Sigmoid colon (tissue), 6 donors: ENCODE measurements at regions not wholly inside any gene's neighbourhood (a gene's known extent, or its start where the extent isn't known, plus 50 kb on each side); places are given as distances from the start of the nearest gene placed in this dataset.
"Not testable (repeated sequence)": the region's sequence is repeated elsewhere in the genome, so short reads cannot be mapped to it uniquely, and the experiment has no call there.

Source experiments
- DNase-seq: peaks from one replicate; pipeline ENCODE4 v3.0.0-alpha.2; 2019
- H3K27ac ChIP-seq, 4 donors: fragments of 200-600 bp; sonication (generic); one replicate each; pipeline ENCODE4 v1.5.1; 2016 to 2019; ENCODE audit warnings: mild to moderate bottlenecking in 1 of 4
- H3K27me3 ChIP-seq, 3 donors: fragments of 200-600 bp; sonication (generic); one replicate each; pipeline ENCODE4 v1.5.1; 2019; ENCODE audit warnings: mild to moderate bottlenecking in 1 of 3
- H3K36me3 ChIP-seq, 4 donors: fragments of 200-600 bp; sonication (generic); one replicate each; pipeline ENCODE4 v1.5.1; 2016 to 2019
- H3K4me1 ChIP-seq, 4 donors: fragments of 200-600 bp; sonication (generic); one replicate each; pipeline ENCODE4 v1.5.1; 2017 to 2019
- H3K4me3 ChIP-seq, 4 donors: fragments of 200-600 bp; sonication (generic); one replicate each; pipeline ENCODE4 v1.5.1; 2017 to 2019; ENCODE audit warnings: mild to moderate bottlenecking in 2 of 4, moderate library complexity in 1 of 4
- H3K9me3 ChIP-seq, 4 donors: fragments of 200-600 bp in 3 of 4; sonication (generic) in 3 of 4; one replicate each; pipeline versions ENCODE4 v1.5.1 to v1.6.1; 2013 to 2019
- EP300 ChIP-seq, 4 donors: sonication (generic); formaldehyde crosslinking; IDR thresholded peaks; one replicate each; pipeline ENCODE4 v1.6.1; 2017; ENCODE audit warnings: antibody characterized with exemption in 4 of 4
- POLR2A ChIP-seq, 2 donors: fragments of 450-650 bp; IDR thresholded peaks; one replicate each; pipeline ENCODE4 v1.6.1; 2016; ENCODE audit warnings: antibody characterized with exemption in 2 of 2, mild to moderate bottlenecking in 2 of 2, moderate library complexity in 2 of 2
- POLR2AphosphoS5 ChIP-seq, 4 donors: sonication (generic); formaldehyde crosslinking; IDR thresholded peaks; one replicate each; pipeline ENCODE4 v1.6.1; 2017; ENCODE audit warnings: antibody characterized with exemption in 4 of 4
- WGBS, 2 donors: extraction: QIAGEN DNeasy Blood & Tissue Kit; methylation state at CpG; one replicate each; pipeline ENCODE4 v1.1.7; 2013; 5-methylcytosine and 5-hydroxymethylcytosine counted together
- intact Hi-C: fragments of 100-400 bp; cut with DNase I; formaldehyde crosslinking; loops from one replicate; pipeline ENCODE4 v1.15.1; 2023
- TF ChIP-seq, protein P1 (sequence below), 4 experiments: fragments of 450-650 bp in 3 of 4; fragments of 200-600 bp in 1 of 4; IDR thresholded peaks; one replicate each; pipeline ENCODE4 v1.5.1; 2016 to 2019; ENCODE audit warnings: antibody characterized with exemption in 4 of 4, mild to moderate bottlenecking in 3 of 4, moderate library complexity in 2 of 4
- donor health status: healthy with polysubstance abuse.
- donor health status: healthy.

DNA sequence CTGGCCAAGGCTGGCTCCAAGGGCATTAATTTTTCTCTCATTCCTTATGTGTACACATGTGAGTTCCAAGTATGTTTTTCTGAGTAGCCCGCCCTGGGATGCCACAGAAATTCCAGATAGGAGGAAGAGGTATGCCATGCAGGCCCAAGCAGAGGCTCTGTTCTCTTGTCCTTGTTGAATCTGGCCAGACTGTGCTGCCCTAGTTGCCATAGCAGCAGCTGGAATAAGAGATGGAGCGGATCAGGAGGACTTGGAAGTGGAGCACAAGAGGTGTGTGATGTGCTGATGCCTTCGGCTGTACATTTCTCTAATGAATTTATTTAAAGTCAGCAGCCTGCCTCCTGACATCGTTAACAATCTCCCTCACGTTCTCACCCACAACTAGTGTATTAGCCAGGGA lies 235.6 kb upstream of the RPS23 start:
- Histone ChIP-seq H3K36me3 (no peaks in the 10 kb centered on the region), H3K4me1 (no peaks in the 10 kb centered on the region), H3K27ac (no peak overlapping the region), H3K9me3 (no peaks in the 10 kb centered on the region), H3K4me3 (no peak overlapping the region), H3K27me3 (no peaks in the 10 kb centered on the region)
- 91 to 93% methylated on average over 5 of the region's 5 CpGs for WGBS, 2 donors
- intact Hi-C loops: no loop called here
- no peak for DNase-seq
- no peak for TF ChIP-seq POLR2A (IDR thresholded peaks at IDR 0.05)
- TF ChIP-seq, protein P1, sequence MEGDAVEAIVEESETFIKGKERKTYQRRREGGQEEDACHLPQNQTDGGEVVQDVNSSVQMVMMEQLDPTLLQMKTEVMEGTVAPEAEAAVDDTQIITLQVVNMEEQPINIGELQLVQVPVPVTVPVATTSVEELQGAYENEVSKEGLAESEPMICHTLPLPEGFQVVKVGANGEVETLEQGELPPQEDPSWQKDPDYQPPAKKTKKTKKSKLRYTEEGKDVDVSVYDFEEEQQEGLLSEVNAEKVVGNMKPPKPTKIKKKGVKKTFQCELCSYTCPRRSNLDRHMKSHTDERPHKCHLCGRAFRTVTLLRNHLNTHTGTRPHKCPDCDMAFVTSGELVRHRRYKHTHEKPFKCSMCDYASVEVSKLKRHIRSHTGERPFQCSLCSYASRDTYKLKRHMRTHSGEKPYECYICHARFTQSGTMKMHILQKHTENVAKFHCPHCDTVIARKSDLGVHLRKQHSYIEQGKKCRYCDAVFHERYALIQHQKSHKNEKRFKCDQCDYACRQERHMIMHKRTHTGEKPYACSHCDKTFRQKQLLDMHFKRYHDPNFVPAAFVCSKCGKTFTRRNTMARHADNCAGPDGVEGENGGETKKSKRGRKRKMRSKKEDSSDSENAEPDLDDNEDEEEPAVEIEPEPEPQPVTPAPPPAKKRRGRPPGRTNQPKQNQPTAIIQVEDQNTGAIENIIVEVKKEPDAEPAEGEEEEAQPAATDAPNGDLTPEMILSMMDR (IDR thresholded peaks at IDR 0.05): no peak
- TF ChIP-seq EP300 (IDR thresholded peaks at IDR 0.05): no peak
- no peak for TF ChIP-seq POLR2AphosphoS5 (IDR thresholded peaks at IDR 0.05)

- H3K36me3 ChIP-seq: no peaks in the 10 kb centered on the region
- no peak overlapping the region for H3K27ac ChIP-seq
- TF ChIP-seq POLR2A (IDR thresholded peaks at IDR 0.05) (no peak), EP300 (IDR thresholded peaks at IDR 0.05) (no peak), POLR2AphosphoS5 (IDR thresholded peaks at IDR 0.05) (no peak)
- TF ChIP-seq, protein P1 (IDR thresholded peaks at IDR 0.05): no peak
- intact Hi-C loops: no loop called here
- no peak for DNase-seq
- H3K9me3 ChIP-seq: no peaks in the 10 kb centered on the region
- WGBS, 2 donors: 62 to 76% methylated on average over 2 of the region's 2 CpGs
- H3K4me1 ChIP-seq: no peaks in the 10 kb centered on the region
- no peak overlapping the region for H3K4me3 ChIP-seq
- no peaks in the 10 kb centered on the region for H3K27me3 ChIP-seq
These were observed 233.9 kb upstream of the RPS23 start for GRCh38 chr5:82512025-82512424.

DNA sequence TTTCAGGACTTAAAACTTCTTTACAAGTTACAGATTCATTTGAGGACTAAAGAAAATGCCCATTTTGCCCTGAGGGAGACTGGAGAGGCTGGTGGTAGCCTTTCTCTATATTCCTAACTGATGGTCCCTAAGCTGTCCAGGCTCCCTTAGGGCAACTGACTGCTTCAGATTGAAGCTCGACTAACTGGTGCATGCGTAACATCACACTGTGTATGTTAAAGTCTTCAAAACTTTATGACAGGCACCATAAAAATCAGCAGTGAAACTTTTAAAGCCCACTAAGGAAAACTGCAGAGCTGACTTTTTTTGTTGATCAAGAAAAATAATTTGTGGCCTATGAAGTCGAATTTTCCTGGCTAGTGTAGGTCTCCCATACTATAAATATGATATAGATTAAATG lies 233.0 kb upstream of the RPS23 start:
- WGBS, 2 donors: 19 to 60% methylated on average over 3 of the region's 3 CpGs
- no peak for DNase-seq
- Histone ChIP-seq H3K9me3 (peaks cover 0 to 5% (median 0%) of the 10 kb centered on the region in 4 donors), H3K27ac (no peak overlapping the region), H3K36me3 (no peaks in the 10 kb centered on the region), H3K4me1 (no peaks in the 10 kb centered on the region), H3K4me3 (no peak overlapping the region), H3K27me3 (no peaks in the 10 kb centered on the region)
- intact Hi-C loops: no loop called here
- no peak for TF ChIP-seq POLR2A (IDR thresholded peaks at IDR 0.05)
- no peak for TF ChIP-seq EP300 (IDR thresholded peaks at IDR 0.05)
- no peak for TF ChIP-seq POLR2AphosphoS5 (IDR thresholded peaks at IDR 0.05)
- TF ChIP-seq, protein P1 (IDR thresholded peaks at IDR 0.05): no peak

DNA sequence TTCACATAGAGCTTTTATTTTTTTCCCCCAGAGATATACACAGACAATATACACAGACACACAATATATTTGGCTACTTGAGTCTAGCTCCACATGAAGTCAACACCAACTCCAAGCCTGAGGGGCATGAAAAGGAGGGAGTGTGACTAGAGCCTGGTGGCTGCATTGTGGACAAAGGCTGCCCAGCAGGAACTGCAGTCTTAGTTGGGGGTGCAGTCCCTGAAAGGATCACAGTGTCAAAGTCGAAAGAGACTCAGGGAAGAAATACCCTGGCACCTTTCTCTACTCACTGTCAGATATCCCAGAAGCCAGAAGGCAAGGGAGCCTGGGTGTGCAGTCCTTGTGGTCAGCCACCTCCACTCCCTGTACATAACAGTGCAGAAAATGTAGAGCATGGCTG lies 231.6 kb upstream of the RPS23 start:
- no peak for DNase-seq
- Histone ChIP-seq H3K4me1 (no peaks in the 10 kb centered on the region), H3K27me3 (no peaks in the 10 kb centered on the region), H3K9me3 (peaks cover 0 to 5% (median 0%) of the 10 kb centered on the region in 4 donors), H3K27ac (no peak overlapping the region), H3K36me3 (no peaks in the 10 kb centered on the region), H3K4me3 (no peak overlapping the region)
- 65 to 66% methylated on average over 1 of the region's 1 CpG for WGBS, 2 donors
- intact Hi-C loops: no loop called here
- TF ChIP-seq POLR2AphosphoS5 (IDR thresholded peaks at IDR 0.05) (no peak), EP300 (IDR thresholded peaks at IDR 0.05) (no peak), POLR2A (IDR thresholded peaks at IDR 0.05) (no peak)
- TF ChIP-seq, protein P1 (IDR thresholded peaks at IDR 0.05): no peak

DNA sequence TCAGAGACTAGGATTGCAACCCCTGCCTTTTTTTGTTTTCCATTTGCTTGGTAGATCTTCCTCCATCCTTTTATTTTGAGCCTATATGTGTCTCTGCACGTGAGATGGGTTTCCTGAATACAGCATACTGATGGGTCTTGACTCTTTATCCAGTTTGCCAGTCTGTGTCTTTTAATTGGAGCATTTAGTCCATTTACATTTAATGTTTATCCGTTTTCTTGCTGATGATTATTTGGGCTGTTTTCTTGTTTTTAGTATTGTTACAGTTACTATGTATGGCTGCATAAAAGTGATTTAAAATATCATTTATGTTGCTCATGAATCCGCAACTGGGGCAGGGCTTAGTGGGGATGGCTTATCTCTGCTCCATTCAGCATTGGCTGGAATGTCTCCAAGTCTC lies 228.2 kb upstream of the RPS23 start:
- intact Hi-C loops, H3K4me1 ChIP-seq, H3K27ac ChIP-seq, H3K27me3 ChIP-seq, H3K4me3 ChIP-seq, H3K9me3 ChIP-seq, DNase-seq, H3K36me3 ChIP-seq: not testable (repeated sequence)
- 93 to 94% methylated on average over 2 of the region's 3 CpGs for WGBS, 2 donors
